ENCODE measurements at regions not wholly inside any gene's neighbourhood (a gene's known extent, or its start where the extent isn't known, plus 50 kb on each side); places are given as distances from the start of the nearest gene placed in this dataset.

- TF ChIP-seq EP300 (IDR thresholded peaks at IDR 0.05), result no peak
- no peak for TF ChIP-seq JUNB (IDR thresholded peaks at IDR 0.05)
- TF ChIP-seq CTCF (IDR thresholded peaks at IDR 0.05), result no peak
- no peak for TF ChIP-seq EHF (CRISPR knock-in tag; IDR thresholded peaks at IDR 0.05)
- no peak for TF ChIP-seq POLR2A (IDR thresholded peaks at IDR 0.05; ENCODE audit: low read length)
- TF ChIP-seq REST (IDR thresholded peaks at IDR 0.05), result no peak
- TF ChIP-seq HEYL (CRISPR knock-in tag; IDR thresholded peaks at IDR 0.05), result no peak
- no peak for TF ChIP-seq KDM1A (IDR thresholded peaks at IDR 0.05; ENCODE audit: low read depth)
- TF ChIP-seq MAZ (IDR thresholded peaks at IDR 0.05; ENCODE audit: borderline replicate concordance, low read depth, low read length), result no peak
- no peak for TF ChIP-seq CHD2 (IDR thresholded peaks at IDR 0.05; ENCODE audit: low read length, partially characterized antibody)
- no peak for TF ChIP-seq MYC (IDR thresholded peaks at IDR 0.05; ENCODE audit: borderline replicate concordance, low read length)
These were observed 131.5 kb upstream of the NCOR2 start for GRCh38 chr12:124698998-124699305.

All from A549 (cell line).